Endothelial cell of umbilical vein (primary cell): ENCODE measurements at regions not wholly inside any gene's neighbourhood (a gene's known extent, or its start where the extent isn't known, plus 50 kb on each side); places are given as distances from the start of the nearest gene placed in this dataset.

ENCODE experiments used
- BruUV-seq: library from RNA; stranded (reverse); fragments of 400-500 nt; replicated peaks from 2 replicates; lab custom pipeline; 2021; lab: Mats Ljungman, UMichigan
- CTCF ChIA-PET: fragments of 300-600, 350-600 bp; sonication (Branson Sonifier 250); formaldehyde crosslinking; loops from one replicate; lab custom pipeline; 2021; ENCODE audit warnings: antibody characterized with exemption, inconsistent platforms; lab: Charles Lee
- POLR2A ChIA-PET: fragments of 300-600, 350-600 bp; sonication (Branson Sonifier 250); formaldehyde crosslinking; loops from one replicate; lab custom pipeline; 2021; ENCODE audit warnings: antibody characterized with exemption, inconsistent platforms; lab: Charles Lee
- DNase-seq: peaks from one replicate; pipeline ENCODE4 v3.0.0-alpha.2; 2011; ENCODE audit warnings: low read depth, low spot score
- FAIRE-seq: peaks from 2 replicates; lab custom pipeline; 2011; peaks lifted over from hg19 to GRCh38; lab: Jason Lieb, UNC
- H2AFZ ChIP-seq: 2 replicates; pipeline ENCODE4 v1.6.0; 2012; ENCODE audit warnings: low read depth, low read length, control low read depth, inconsistent platforms
- H3K27ac ChIP-seq: 2 replicates; pipeline ENCODE4 v1.5.1; 2011; ENCODE audit warnings: low read depth, mild to moderate bottlenecking, control low read depth, low read length, moderate library complexity; ENCODE audit not compliant: insufficient read depth
- H3K27me3 ChIP-seq, 2 experiments: 2 replicates each; pipeline versions ENCODE4 v1.6.0 to v1.6.1; 2011; ENCODE audit warnings: low read length in 2 of 2, mixed read lengths in 1 of 2; ENCODE audit not compliant: control insufficient read depth in 2 of 2, insufficient read depth in 2 of 2
- H3K36me3 ChIP-seq, 2 experiments: 2 replicates in 1 of 2; 3 replicates in 1 of 2; pipeline ENCODE4 v1.5.1; 2011; ENCODE audit warnings: low read length in 2 of 2, mild to moderate bottlenecking in 1 of 2, moderate library complexity in 1 of 2; ENCODE audit not compliant: control insufficient read depth in 2 of 2, insufficient read depth in 2 of 2; ENCODE audit errors: extremely low read depth in 1 of 2
- H3K4me1 ChIP-seq: 3 replicates; pipeline ENCODE4 v1.5.1; 2011; ENCODE audit warnings: mild to moderate bottlenecking, low read length; ENCODE audit not compliant: control insufficient read depth, insufficient read depth; ENCODE audit errors: extremely low read depth
- H3K4me2 ChIP-seq: 2 replicates; pipeline ENCODE4 v1.6.1; 2011; ENCODE audit warnings: low read length, control low read depth, mixed read lengths; ENCODE audit not compliant: insufficient read depth
- H3K4me3 ChIP-seq, 3 experiments: fragments of 200-600 bp in 1 of 3; sonication (generic), shearing (Covaris generic) in 1 of 3; replicated peaks in 1 of 3; 2 replicates each; pipeline ENCODE4 v1.5.1; 2011 to 2016; ENCODE audit warnings: control low read depth in 3 of 3, low read length in 3 of 3, mild to moderate bottlenecking in 2 of 3, inconsistent platforms in 1 of 3, low read depth in 1 of 3, moderate library complexity in 1 of 3; ENCODE audit not compliant: insufficient read depth in 1 of 3
- H3K79me2 ChIP-seq: 2 replicates; pipeline ENCODE4 v1.6.0; 2012; ENCODE audit warnings: low read length, inconsistent platforms; ENCODE audit not compliant: control insufficient read depth, insufficient read depth
- H3K9ac ChIP-seq: replicated peaks from 2 replicates; pipeline ENCODE3; 2011; ENCODE audit warnings: low read length, control low read depth; ENCODE audit not compliant: insufficient read depth; ENCODE audit errors: extremely low read depth
- H3K9me1 ChIP-seq: replicated peaks from 3 replicates; pipeline ENCODE4 v1.6.0; 2011; ENCODE audit warnings: mild to moderate bottlenecking, low read length; ENCODE audit not compliant: control insufficient read depth, insufficient read depth; ENCODE audit errors: extremely low read depth
- H3K9me3 ChIP-seq: replicated peaks from 2 replicates; pipeline ENCODE4 v1.5.1; 2012; ENCODE audit warnings: low read length, inconsistent platforms; ENCODE audit not compliant: control insufficient read depth, insufficient read depth
- H4K20me1 ChIP-seq: replicated peaks from 2 replicates; pipeline ENCODE3; 2011; ENCODE audit warnings: mild to moderate bottlenecking, low read length; ENCODE audit not compliant: control insufficient read depth, insufficient read depth; ENCODE audit errors: extremely low read depth
- CTCF ChIP-seq, 2 donors: IDR thresholded peaks; 1 replicate in 1 of 2; 2 replicates in 1 of 2; pipeline ENCODE4 v1.5.1; 2011; ENCODE audit warnings: low read length in 2 of 2, mild to moderate bottlenecking in 2 of 2, moderate library complexity in 2 of 2, control low read depth in 1 of 2, inconsistent platforms in 1 of 2, low read depth in 1 of 2; ENCODE audit not compliant: insufficient read depth in 1 of 2; ENCODE audit errors: extremely low read depth in 1 of 2
- EZH2 ChIP-seq: IDR thresholded peaks from 2 replicates; pipeline ENCODE4 v1.6.1; 2012; ENCODE audit warnings: borderline replicate concordance, low read depth, mild to moderate bottlenecking, moderate library complexity, low read length, inconsistent platforms; ENCODE audit not compliant: severe bottlenecking
- FOS ChIP-seq: IDR thresholded peaks from 2 replicates; pipeline ENCODE4 v1.6.1; 2011; ENCODE audit warnings: mild to moderate bottlenecking, low read length, moderate library complexity, borderline replicate concordance; ENCODE audit not compliant: insufficient read depth
- GATA2 ChIP-seq: IDR thresholded peaks from 2 replicates; pipeline ENCODE4 v1.7.0; 2011; ENCODE audit warnings: low read depth, mild to moderate bottlenecking, moderate library complexity, mixed read lengths, low read length; ENCODE audit not compliant: insufficient read length, insufficient read depth
- JUN ChIP-seq: IDR thresholded peaks from 2 replicates; pipeline ENCODE4 v1.6.1; 2011; ENCODE audit warnings: borderline replicate concordance, low read depth; ENCODE audit not compliant: insufficient read length, insufficient read depth
- MAX ChIP-seq: IDR thresholded peaks from 2 replicates; pipeline ENCODE4 v1.6.1; 2011; ENCODE audit not compliant: insufficient read depth, insufficient read length
- MYC ChIP-seq: IDR thresholded peaks from one replicate; pipeline ENCODE4 v1.6.1; 2011; ENCODE audit warnings: mild to moderate bottlenecking, low read depth, low read length
- POLR2A ChIP-seq: IDR thresholded peaks from 2 replicates; pipeline ENCODE4 v1.6.1; 2012; ENCODE audit warnings: low read depth, mild to moderate bottlenecking, control low read depth, low read length
- POLR2AphosphoS5 ChIP-seq: IDR thresholded peaks from 2 replicates; pipeline ENCODE4 v1.6.1; 2012; ENCODE audit warnings: low read depth, mild to moderate bottlenecking, control low read depth, low read length, moderate library complexity; ENCODE audit not compliant: insufficient read depth
- dilution Hi-C: fragments of 300-500 bp; cut with MboI; formaldehyde crosslinking; loops from one replicate; pipeline ENCODE4 v1.15.0; 2019; ENCODE audit warnings: low sequenced_read_pairs; ENCODE audit not compliant: extremely low pct_ligation_motif_present
- intact Hi-C: fragments of 100-400 bp; cut with micrococcal nuclease; formaldehyde crosslinking; loops from one replicate; pipeline ENCODE4 v1.10.0; 2022

GRCh38 chr12:58728397-58728796 is 191.9 kb downstream of the LRIG3 start:
- Histone ChIP-seq H3K79me2 (no peaks in the 10 kb centered on the region), H3K4me2 (no peak overlapping the region), H3K36me3 (no peaks in the 10 kb centered on the region), H3K27me3 (no peaks in the 10 kb centered on the region), H3K4me3 (no peak overlapping the region), H3K27ac (no peak overlapping the region), H3K9me3 (no peaks in the 10 kb centered on the region), H3K4me1 (no peaks in the 10 kb centered on the region), H4K20me1 (no peaks in the 10 kb centered on the region), H2AFZ (no peak overlapping the region), H3K9me1 (no peaks in the 10 kb centered on the region), H3K9ac (no peak overlapping the region)
- dilution Hi-C loops, result no loop called here
- POLR2A ChIA-PET, result no interaction called here
- CTCF ChIA-PET, result interaction anchor here (1.3 kb wide), 1 partner anchor 40 kb away, joined by 3 read pairs; no protein-coding TSS in a partner anchor
- DNase-seq (no peak), FAIRE-seq (no peak)
- intact Hi-C loops, result no loop called here
- TF ChIP-seq GATA2, result no peak
- no peak for TF ChIP-seq POLR2AphosphoS5
- TF ChIP-seq JUN, result no peak
- no TSS peak for BruUV-seq

- no peaks in the 10 kb centered on the region for H3K9me1 ChIP-seq
- no peaks in the 10 kb centered on the region for H3K9me3 ChIP-seq
- no peaks in the 10 kb centered on the region for H3K36me3 ChIP-seq
- H3K4me3 ChIP-seq, result no peak overlapping the region
- no peaks in the 10 kb centered on the region for H3K27me3 ChIP-seq
- FAIRE-seq (no peak), DNase-seq (no peak)
- no peak for TF ChIP-seq MAX
- no peak for TF ChIP-seq JUN
- TF ChIP-seq GATA2, result no peak
- TF ChIP-seq POLR2AphosphoS5, result no peak
- no peak for TF ChIP-seq FOS
- no peak for TF ChIP-seq EZH2
- no peak for TF ChIP-seq MYC
- no peak for TF ChIP-seq POLR2A
- TF ChIP-seq CTCF (IDR thresholded peaks at IDR 0.05; ENCODE audit: extremely low read depth in 1 of 2, insufficient read depth in 1 of 2, low read depth in 1 of 2, low read length in 2 of 2), result no peak
- intact Hi-C loops, result no loop called here
- H3K27ac ChIP-seq, result no peak overlapping the region
- H2AFZ ChIP-seq, result no peak overlapping the region
- H3K9ac ChIP-seq, result no peak overlapping the region
- ChIA-PET POLR2A (no interaction called here), CTCF (no interaction called here)
- H3K79me2 ChIP-seq, result no peaks in the 10 kb centered on the region
- H4K20me1 ChIP-seq, result no peaks in the 10 kb centered on the region
- no peaks in the 10 kb centered on the region for H3K4me1 ChIP-seq
- BruUV-seq, result no TSS peak
- no peak overlapping the region for H3K4me2 ChIP-seq
- dilution Hi-C loops, result no loop called here
Observed at GRCh38 chr12:58731096-58731495, 189.2 kb downstream of the LRIG3 start.
